ENCODE measurements at regions not wholly inside any gene's neighbourhood (a gene's known extent, or its start where the extent isn't known, plus 50 kb on each side); places are given as distances from the start of the nearest gene placed in this dataset.

DNA sequence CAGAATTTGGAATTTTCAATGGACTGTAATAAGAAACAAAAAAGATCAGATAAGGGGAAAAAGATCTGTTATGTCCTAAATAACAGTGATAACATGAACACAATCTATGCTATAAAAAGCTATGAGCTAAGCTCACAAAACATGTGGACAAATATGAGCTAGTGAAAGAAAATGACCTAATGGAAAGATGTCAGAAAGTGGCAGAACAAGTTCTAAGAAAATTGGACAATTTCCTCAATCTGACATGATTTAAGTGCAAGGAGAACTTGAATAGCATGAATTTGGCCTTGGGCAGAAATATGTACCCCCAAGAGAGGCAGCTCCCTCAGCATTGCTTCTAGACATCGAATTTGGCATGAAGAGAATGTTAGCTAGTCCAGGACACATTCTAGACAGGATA is 212.0 kb upstream of the PGR start:
- Histone ChIP-seq H3K27ac (ENCODE audit: low read length, poor library complexity, severe bottlenecking) (no peak overlapping the region), H4K8ac (ENCODE audit: low read length) (no peak overlapping the region), H3K27me3 (ENCODE audit: control insufficient read depth in 1 of 2, insufficient read depth in 1 of 2, low read length in 2 of 2) (no peaks in the 10 kb centered on the region), H3K4me2 (ENCODE audit: low read length, poor library complexity, severe bottlenecking) (no peak overlapping the region), H2BK15ac (ENCODE audit: low read depth, poor library complexity, severe bottlenecking) (no peak overlapping the region), H2BK120ac (ENCODE audit: low read depth, low read length) (no peak overlapping the region), H3K18ac (ENCODE audit: low read depth in 1 of 2, low read length in 2 of 2) (no peak overlapping the region), H3K23ac (ENCODE audit: low read length in 2 of 2) (no peak overlapping the region), H2BK12ac (ENCODE audit: low read length in 2 of 2) (no peak overlapping the region), H2AFZ (ENCODE audit: low read depth, low read length) (no peak overlapping the region), H3K36me3 (ENCODE audit: control insufficient read depth in 1 of 2, insufficient read depth in 2 of 2, low read depth in 1 of 2, low read length in 2 of 2) (no peaks in the 10 kb centered on the region), H3K4ac (ENCODE audit: low read depth in 1 of 2, low read length in 2 of 2) (no peak overlapping the region), H2AK5ac (ENCODE audit: low read length, severe bottlenecking) (no peak overlapping the region), H3K14ac (ENCODE audit: low read length in 2 of 2) (no peak overlapping the region), H3K4me3 (ENCODE audit: insufficient read depth in 1 of 2, low read depth in 1 of 2, low read length in 2 of 2) (no peak overlapping the region), H3K9me3 (ENCODE audit: control insufficient read depth, low read length) (no peaks in the 10 kb centered on the region), H3K9ac (ENCODE audit: low read length) (no peak overlapping the region), H3K79me1 (replicated peaks; ENCODE audit: low read length, poor library complexity, severe bottlenecking) (no peaks in the 10 kb centered on the region), H3K4me1 (ENCODE audit: control insufficient read depth, insufficient read depth, low read depth, low read length) (no peaks in the 10 kb centered on the region), H2BK5ac (ENCODE audit: low read depth, low read length, poor library complexity, severe bottlenecking) (no peak overlapping the region), H4K91ac (ENCODE audit: low read length) (no peak overlapping the region)
- 67% methylated on average over 1 of the region's 1 CpG for WGBS
- no peak for DNase-seq

DNA sequence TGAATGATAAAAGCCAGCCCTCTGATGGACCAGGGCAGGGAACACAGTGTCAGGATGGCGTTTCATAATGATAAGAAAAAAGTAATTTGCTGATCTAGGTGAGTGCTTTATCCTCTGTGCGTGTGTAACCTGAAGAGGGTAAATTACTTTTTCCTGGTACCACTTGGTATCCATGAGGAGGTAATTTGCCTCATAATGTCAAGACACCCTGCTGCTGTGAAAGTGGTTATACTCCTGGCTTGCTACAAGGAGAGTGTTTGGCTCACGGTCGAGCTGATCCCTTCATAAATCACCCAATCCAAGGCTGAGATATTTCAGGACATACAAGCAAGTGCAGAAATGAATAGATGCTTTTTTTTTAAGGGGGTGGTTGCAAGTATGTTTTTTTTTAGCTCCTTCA is 207.2 kb upstream of the PGR start:
- no peak overlapping the region for H3K23ac ChIP-seq (ENCODE audit: low read length in 2 of 2)
- no peak overlapping the region for H4K91ac ChIP-seq (ENCODE audit: low read length)
- H2AFZ ChIP-seq (ENCODE audit: low read depth, low read length) = no peak overlapping the region
- 44% methylated on average over 4 of the region's 4 CpGs for WGBS
- H3K4ac ChIP-seq (ENCODE audit: low read depth in 1 of 2, low read length in 2 of 2) = no peak overlapping the region
- H3K14ac ChIP-seq (ENCODE audit: low read length in 2 of 2) = no peak overlapping the region
- peaks cover 0 to 4% of the 10 kb centered on the region in 2 experiments for H3K27me3 ChIP-seq (ENCODE audit: control insufficient read depth in 1 of 2, insufficient read depth in 1 of 2, low read length in 2 of 2)
- H3K9ac ChIP-seq (ENCODE audit: low read length) = no peak overlapping the region
- no peak overlapping the region for H2BK15ac ChIP-seq (ENCODE audit: low read depth, poor library complexity, severe bottlenecking)
- no peak overlapping the region for H3K18ac ChIP-seq (ENCODE audit: low read depth in 1 of 2, low read length in 2 of 2)
- no peak overlapping the region for H3K27ac ChIP-seq (ENCODE audit: low read length, poor library complexity, severe bottlenecking)
- no peaks in the 10 kb centered on the region for H3K36me3 ChIP-seq (ENCODE audit: control insufficient read depth in 1 of 2, insufficient read depth in 2 of 2, low read depth in 1 of 2, low read length in 2 of 2)
- H2BK5ac ChIP-seq (ENCODE audit: low read depth, low read length, poor library complexity, severe bottlenecking) = no peak overlapping the region
- no peak overlapping the region for H2BK120ac ChIP-seq (ENCODE audit: low read depth, low read length)
- DNase-seq = no peak
- H3K4me2 ChIP-seq (ENCODE audit: low read length, poor library complexity, severe bottlenecking) = no peak overlapping the region
- no peaks in the 10 kb centered on the region for H3K4me1 ChIP-seq (ENCODE audit: control insufficient read depth, insufficient read depth, low read depth, low read length)
- H4K8ac ChIP-seq (ENCODE audit: low read length) = no peak overlapping the region
- no peak overlapping the region for H2AK5ac ChIP-seq (ENCODE audit: low read length, severe bottlenecking)
- H3K79me1 ChIP-seq (replicated peaks; ENCODE audit: low read length, poor library complexity, severe bottlenecking) = no peaks in the 10 kb centered on the region
- H2BK12ac ChIP-seq (ENCODE audit: low read length in 2 of 2) = no peak overlapping the region
- H3K9me3 ChIP-seq (ENCODE audit: control insufficient read depth, low read length) = no peaks in the 10 kb centered on the region
- H3K4me3 ChIP-seq (ENCODE audit: insufficient read depth in 1 of 2, low read depth in 1 of 2, low read length in 2 of 2) = no peak overlapping the region

DNA sequence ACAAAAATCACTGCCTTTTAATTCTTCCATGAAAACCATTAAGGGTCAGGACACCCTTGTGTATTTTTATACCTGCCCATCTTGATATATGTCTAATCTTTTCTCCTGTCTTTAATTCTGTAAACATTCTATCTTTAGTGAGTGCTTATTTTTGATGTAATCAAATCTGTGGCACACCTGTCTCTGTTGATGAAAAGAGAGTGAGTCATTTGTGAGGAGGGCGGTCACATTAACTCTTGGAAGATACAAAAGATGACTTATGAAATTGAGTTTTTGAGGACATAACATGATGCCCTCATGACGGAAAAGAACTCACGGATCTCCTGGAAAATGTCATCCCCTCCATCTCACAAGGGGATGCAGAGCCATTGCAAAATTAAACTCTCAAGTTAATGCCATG is 206.5 kb upstream of the PGR start:
- Histone ChIP-seq H3K36me3 (ENCODE audit: control insufficient read depth in 1 of 2, insufficient read depth in 2 of 2, low read depth in 1 of 2, low read length in 2 of 2) (no peaks in the 10 kb centered on the region), H3K18ac (ENCODE audit: low read depth in 1 of 2, low read length in 2 of 2) (no peak overlapping the region)
- WGBS = 87% methylated on average over 3 of the region's 3 CpGs

DNA sequence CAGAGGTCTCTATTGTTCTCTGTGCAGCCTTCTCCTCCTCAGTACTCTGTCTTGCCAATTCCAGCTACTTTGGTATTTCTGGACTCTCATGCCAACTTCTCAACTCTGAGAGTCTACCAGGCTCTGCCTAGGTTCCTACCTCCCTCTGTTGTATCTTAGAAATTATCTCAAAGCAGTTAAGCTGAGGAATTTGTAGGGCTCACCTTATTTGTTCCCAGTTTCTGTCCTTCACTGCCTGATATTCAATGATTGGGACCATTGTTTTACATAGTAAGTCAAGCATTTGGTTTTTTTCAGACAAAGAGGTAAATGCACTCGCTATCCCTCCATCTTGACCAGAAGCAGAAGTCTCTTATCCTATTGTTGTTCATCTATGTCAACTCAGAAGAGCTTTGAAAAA is 205.0 kb upstream of the PGR start:
- no peak overlapping the region for H3K4ac ChIP-seq (ENCODE audit: low read depth in 1 of 2, low read length in 2 of 2)
- no CpG with 5 or more reads among the region's 1 CpG for WGBS
- no peak overlapping the region for H2BK120ac ChIP-seq (ENCODE audit: low read depth, low read length)
- no peak overlapping the region for H3K27ac ChIP-seq (ENCODE audit: low read length, poor library complexity, severe bottlenecking)
- no peak overlapping the region for H2BK15ac ChIP-seq (ENCODE audit: low read depth, poor library complexity, severe bottlenecking)
- H2BK5ac ChIP-seq (ENCODE audit: low read depth, low read length, poor library complexity, severe bottlenecking) = no peak overlapping the region
- H3K4me3 ChIP-seq (ENCODE audit: insufficient read depth in 1 of 2, low read depth in 1 of 2, low read length in 2 of 2) = no peak overlapping the region
- no peak overlapping the region for H2AK5ac ChIP-seq (ENCODE audit: low read length, severe bottlenecking)
- H4K8ac ChIP-seq (ENCODE audit: low read length) = no peak overlapping the region
- H3K14ac ChIP-seq (ENCODE audit: low read length in 2 of 2) = no peak overlapping the region
- H3K18ac ChIP-seq (ENCODE audit: low read depth in 1 of 2, low read length in 2 of 2) = no peak overlapping the region
- no peak overlapping the region for H4K91ac ChIP-seq (ENCODE audit: low read length)
- DNase-seq = no peak
- no peak overlapping the region for H3K23ac ChIP-seq (ENCODE audit: low read length in 2 of 2)
- no peak overlapping the region for H3K4me2 ChIP-seq (ENCODE audit: low read length, poor library complexity, severe bottlenecking)
- no peak overlapping the region for H2AFZ ChIP-seq (ENCODE audit: low read depth, low read length)
- no peaks in the 10 kb centered on the region for H3K36me3 ChIP-seq (ENCODE audit: control insufficient read depth in 1 of 2, insufficient read depth in 2 of 2, low read depth in 1 of 2, low read length in 2 of 2)
- no peaks in the 10 kb centered on the region for H3K79me1 ChIP-seq (replicated peaks; ENCODE audit: low read length, poor library complexity, severe bottlenecking)
- no peaks in the 10 kb centered on the region for H3K4me1 ChIP-seq (ENCODE audit: control insufficient read depth, insufficient read depth, low read depth, low read length)
- H3K27me3 ChIP-seq (ENCODE audit: control insufficient read depth in 1 of 2, insufficient read depth in 1 of 2, low read length in 2 of 2) = peaks cover 0 to 4% of the 10 kb centered on the region in 2 experiments
- H3K9me3 ChIP-seq (ENCODE audit: control insufficient read depth, low read length) = no peaks in the 10 kb centered on the region
- no peak overlapping the region for H3K9ac ChIP-seq (ENCODE audit: low read length)
- no peak overlapping the region for H2BK12ac ChIP-seq (ENCODE audit: low read length in 2 of 2)

More for the DNA sequence above, 206.5 kb upstream of the PGR start:
- Histone ChIP-seq H3K9me3 (ENCODE audit: control insufficient read depth, low read length) (no peaks in the 10 kb centered on the region), H3K14ac (ENCODE audit: low read length in 2 of 2) (no peak overlapping the region), H3K4ac (ENCODE audit: low read depth in 1 of 2, low read length in 2 of 2) (no peak overlapping the region), H3K27me3 (ENCODE audit: control insufficient read depth in 1 of 2, insufficient read depth in 1 of 2, low read length in 2 of 2) (peaks cover 0 to 4% of the 10 kb centered on the region in 2 experiments), H4K91ac (ENCODE audit: low read length) (no peak overlapping the region), H2AK5ac (ENCODE audit: low read length, severe bottlenecking) (no peak overlapping the region), H3K4me1 (ENCODE audit: control insufficient read depth, insufficient read depth, low read depth, low read length) (no peaks in the 10 kb centered on the region), H3K79me1 (replicated peaks; ENCODE audit: low read length, poor library complexity, severe bottlenecking) (no peaks in the 10 kb centered on the region), H3K23ac (ENCODE audit: low read length in 2 of 2) (no peak overlapping the region), H4K8ac (ENCODE audit: low read length) (no peak overlapping the region), H2BK5ac (ENCODE audit: low read depth, low read length, poor library complexity, severe bottlenecking) (no peak overlapping the region), H3K27ac (ENCODE audit: low read length, poor library complexity, severe bottlenecking) (no peak overlapping the region), H3K4me2 (ENCODE audit: low read length, poor library complexity, severe bottlenecking) (no peak overlapping the region), H3K4me3 (ENCODE audit: insufficient read depth in 1 of 2, low read depth in 1 of 2, low read length in 2 of 2) (no peak overlapping the region), H3K9ac (ENCODE audit: low read length) (no peak overlapping the region), H2BK15ac (ENCODE audit: low read depth, poor library complexity, severe bottlenecking) (no peak overlapping the region), H2BK12ac (ENCODE audit: low read length in 2 of 2) (no peak overlapping the region), H2BK120ac (ENCODE audit: low read depth, low read length) (no peak overlapping the region), H2AFZ (ENCODE audit: low read depth, low read length) (no peak overlapping the region)
- no peak for DNase-seq

All from mesenchymal stem cell (in vitro differentiated cells and primary cell).